HG03064 (cell line): ENCODE measurements at regions not wholly inside any gene's neighbourhood (a gene's known extent, or its start where the extent isn't known, plus 50 kb on each side); places are given as distances from the start of the nearest gene placed in this dataset.
"Not testable (repeated sequence)": the region's sequence is repeated elsewhere in the genome, so short reads cannot be mapped to it uniquely, and the experiment has no call there.

Experiments
- ATAC-seq: cut with Tn5 transposase; IDR thresholded peaks from one replicate; pipeline ENCODE4 v1.9.1; 2021; ENCODE audit warnings: low read depth; ENCODE audit not compliant: unreplicated experiment

- ATAC-seq, result no peak
These were observed 220.4 kb upstream of the TFPI start for GRCh38 chr2:187774551-187775071.

GRCh38 chr2:187775196-187775595 is 221.0 kb upstream of the TFPI start:
- ATAC-seq, result no peak

- ATAC-seq, result no peak
These were observed 221.4 kb upstream of the TFPI start for GRCh38 chr2:187775651-187776050.

- ATAC-seq, result no peak
These were observed 228.1 kb upstream of the TFPI start for GRCh38 chr2:187782301-187782700.

GRCh38 chr2:187783446-187783845 is 229.2 kb upstream of the TFPI start:
- no peak for ATAC-seq

GRCh38 chr2:187784138-187784537 is 229.9 kb upstream of the TFPI start:
- ATAC-seq, result not testable (repeated sequence)

GRCh38 chr2:187799601-187800000 is 245.4 kb upstream of the TFPI start:
- no peak for ATAC-seq

- no peak for ATAC-seq
These were observed 249.6 kb upstream of the TFPI start for GRCh38 chr2:187803816-187804215.

- no peak for ATAC-seq
These were observed 260.9 kb upstream of the TFPI start for GRCh38 chr2:187815113-187815512.

- ATAC-seq, result no peak
These were observed 265.4 kb upstream of the TFPI start for GRCh38 chr2:187819624-187820023.

- ATAC-seq, result no peak
These were observed 270.9 kb upstream of the TFPI start for GRCh38 chr2:187825108-187825507.

- ATAC-seq, result no peak
These were observed 271.8 kb upstream of the TFPI start for GRCh38 chr2:187826023-187826422.

GRCh38 chr2:187834787-187835186 is 280.6 kb upstream of the TFPI start:
- ATAC-seq, result no peak

GRCh38 chr2:187838690-187839089 is 284.5 kb upstream of the TFPI start:
- ATAC-seq, result no peak

- ATAC-seq, result no peak
These were observed 288.1 kb upstream of the TFPI start for GRCh38 chr2:187842315-187842714.

- ATAC-seq, result no peak
These were observed 289.0 kb upstream of the TFPI start for GRCh38 chr2:187842978-187843847.

- ATAC-seq, result no peak
These were observed 293.3 kb upstream of the TFPI start for GRCh38 chr2:187847245-187848208.

GRCh38 chr2:187851955-187852561 is 297.8 kb upstream of the TFPI start:
- ATAC-seq, result no peak

- no peak for ATAC-seq
These were observed 299.2 kb upstream of the TFPI start for GRCh38 chr2:187853381-187853791.

- no peak for ATAC-seq
These were observed 300.6 kb upstream of the TFPI start for GRCh38 chr2:187854801-187855200.

GRCh38 chr2:187855689-187856088 is 301.5 kb upstream of the TFPI start:
- ATAC-seq, result no peak
